HEK293 (cell line): ENCODE measurements at regions not wholly inside any gene's neighbourhood (a gene's known extent, or its start where the extent isn't known, plus 50 kb on each side); places are given as distances from the start of the nearest gene placed in this dataset.

Experiments
- CTCF ChIA-PET: fragments of 350-600 bp; formaldehyde crosslinking; extraction: SDS; loops from one replicate; lab custom pipeline; 2021; ENCODE audit warnings: antibody characterized with exemption; lab: Yijun Ruan, JAX
- POLR2A ChIA-PET: fragments of 300-600 bp; formaldehyde crosslinking; extraction: SDS; loops from one replicate; lab custom pipeline; 2020; ENCODE audit warnings: antibody characterized with exemption, inconsistent platforms; lab: Yijun Ruan, JAX
- H3K27ac ChIP-seq: fragments of 200-500 bp; sonication (Bioruptor generic); 2 replicates; pipeline ENCODE4 v1.5.1; 2014; ENCODE audit warnings: low read depth, low read length, control low read depth, inconsistent platforms; ENCODE audit errors: extremely low read depth
- H3K36me3 ChIP-seq, 2 experiments: fragments of 200-500 bp in 1 of 2; sonication (Bioruptor generic) in 1 of 2; 1 replicate in 1 of 2; 2 replicates in 1 of 2; pipeline ENCODE4 v1.5.1; 2014 to 2017; ENCODE audit warnings: inconsistent platforms in 2 of 2, low read length in 2 of 2; ENCODE audit not compliant: control insufficient read depth in 2 of 2, insufficient read depth in 1 of 2
- H3K4me1 ChIP-seq: fragments of 200-500 bp; sonication (Bioruptor generic); 2 replicates; pipeline ENCODE4 v1.5.1; 2014; ENCODE audit warnings: mild to moderate bottlenecking, low read length, inconsistent platforms; ENCODE audit not compliant: control insufficient read depth, insufficient read depth
- H3K4me3 ChIP-seq: 2 replicates; pipeline ENCODE4 v1.5.1; 2011; ENCODE audit warnings: low read depth, mild to moderate bottlenecking, control low read depth, low read length, moderate library complexity
- H3K9me3 ChIP-seq: fragments of 200-500 bp; sonication (Bioruptor generic); 2 replicates; pipeline ENCODE4 v1.5.1; 2014; ENCODE audit warnings: low read depth, low read length, inconsistent platforms; ENCODE audit not compliant: control insufficient read depth, insufficient read depth
- ELK4 ChIP-seq: IDR thresholded peaks from 2 replicates; pipeline ENCODE4 v1.6.1; 2011; ENCODE audit warnings: mild to moderate bottlenecking, low read depth, low read length, borderline replicate concordance
- PBX3 ChIP-seq: sonication (generic); formaldehyde crosslinking; IDR thresholded peaks from 2 replicates; pipeline ENCODE4 v1.8.1; 2022; ENCODE audit warnings: mild to moderate bottlenecking, moderate library complexity, missing genetic modification reagents
- PRDM1 ChIP-seq: fragments of 450-650 bp; formaldehyde crosslinking; IDR thresholded peaks from 2 replicates; pipeline ENCODE4; 2016; ENCODE audit warnings: missing biosample characterization, missing genetic modification characterization
- REPIN1 ChIP-seq: fragments of 450-650 bp; formaldehyde crosslinking; IDR thresholded peaks from 2 replicates; pipeline ENCODE4 v1.5.1; 2017; ENCODE audit warnings: missing biosample characterization, missing genetic modification characterization, low read depth
- TSHZ1 ChIP-seq: fragments of 450-650 bp; formaldehyde crosslinking; IDR thresholded peaks from 2 replicates; pipeline ENCODE4 v1.5.1; 2016; ENCODE audit warnings: missing biosample characterization, missing genetic modification characterization, borderline replicate concordance
- ZBTB49 ChIP-seq: fragments of 450-650 bp; formaldehyde crosslinking; IDR thresholded peaks from 2 replicates; pipeline ENCODE4 v1.5.1; 2016; ENCODE audit warnings: missing biosample characterization, missing genetic modification characterization, low read depth
- ZFP69B ChIP-seq: fragments of 450-650 bp; formaldehyde crosslinking; IDR thresholded peaks from 2 replicates; pipeline ENCODE4 v1.5.1; 2016; ENCODE audit warnings: missing biosample characterization, missing genetic modification characterization
- ZNF138 ChIP-seq: fragments of 450-650 bp; formaldehyde crosslinking; IDR thresholded peaks from 2 replicates; pipeline ENCODE4 v1.5.1; 2016; ENCODE audit warnings: missing biosample characterization, missing genetic modification characterization, borderline replicate concordance
- ZNF169 ChIP-seq: fragments of 450-650 bp; formaldehyde crosslinking; IDR thresholded peaks from 2 replicates; pipeline ENCODE4 v1.5.1; 2016; ENCODE audit warnings: missing biosample characterization, missing genetic modification characterization
- ZNF211 ChIP-seq: fragments of 450-650 bp; formaldehyde crosslinking; IDR thresholded peaks from 2 replicates; pipeline ENCODE4 v1.5.1; 2016; ENCODE audit warnings: low read depth, missing biosample characterization, missing genetic modification characterization
- ZNF221 ChIP-seq: fragments of 450-650 bp; formaldehyde crosslinking; IDR thresholded peaks from 2 replicates; pipeline ENCODE4 v1.5.1; 2017; ENCODE audit warnings: missing biosample characterization, missing genetic modification characterization, borderline replicate concordance
- ZNF292 ChIP-seq: fragments of 450-650 bp; formaldehyde crosslinking; IDR thresholded peaks from 2 replicates; pipeline ENCODE4 v1.5.1; 2016; ENCODE audit warnings: low read depth, missing biosample characterization, missing genetic modification characterization, borderline replicate concordance
- ZNF521 ChIP-seq: fragments of 450-650 bp; formaldehyde crosslinking; IDR thresholded peaks from 2 replicates; pipeline ENCODE4 v1.5.1; 2017; ENCODE audit warnings: missing biosample characterization, mild to moderate bottlenecking, missing genetic modification characterization
- ZNF561 ChIP-seq: fragments of 450-650 bp; IDR thresholded peaks from 2 replicates; pipeline ENCODE4 v1.5.1; 2018; ENCODE audit warnings: missing biosample characterization, missing genetic modification characterization, borderline replicate concordance
- ZNF629 ChIP-seq: fragments of 450-650 bp; formaldehyde crosslinking; IDR thresholded peaks from 2 replicates; pipeline ENCODE4 v1.5.1; 2017; ENCODE audit warnings: missing biosample characterization, missing genetic modification characterization
- ZNF664 ChIP-seq: fragments of 450-650 bp; formaldehyde crosslinking; IDR thresholded peaks from 2 replicates; pipeline ENCODE4 v1.5.1; 2016; ENCODE audit warnings: missing biosample characterization, missing genetic modification characterization

- TF ChIP-seq PRDM1 (tag by site-specific recombination) (no peak), ZNF629 (tag by site-specific recombination) (no peak), ZNF664 (tag by site-specific recombination) (no peak), ZNF169 (tag by site-specific recombination) (no peak)
- TF ChIP-seq, all 188 proteins: peak for 0
These were observed 437.4 kb upstream of the SALL3 start (continued) for GRCh38 chr18:78542204-78542603.

- CTCF ChIA-PET = no interaction called here
- POLR2A ChIA-PET = no interaction called here
These were observed 436.4 kb upstream of the SALL3 start for GRCh38 chr18:78543201-78543725.

More at GRCh38 chr18:78543201-78543725, 436.4 kb upstream of the SALL3 start:
- Histone ChIP-seq H3K27ac (no peak overlapping the region), H3K4me1 (no peaks in the 10 kb centered on the region), H3K36me3 (no peaks in the 10 kb centered on the region), H3K9me3 (no peaks in the 10 kb centered on the region), H3K4me3 (no peak overlapping the region)
- TF ChIP-seq ZNF221 (tag by site-specific recombination) (no peak), ZNF138 (tag by site-specific recombination) (no peak), ZBTB49 (tag by site-specific recombination) (no peak), ZNF521 (tag by site-specific recombination) (no peak), ZFP69B (tag by site-specific recombination) (no peak), PBX3 (no peak), ZNF561 (no peak), TSHZ1 (no peak), ZNF211 (tag by site-specific recombination) (no peak), REPIN1 (tag by site-specific recombination) (no peak), ELK4 (no peak), ZNF292 (tag by site-specific recombination) (no peak)
